ENCODE measurements at regions not wholly inside any gene's neighbourhood (a gene's known extent, or its start where the extent isn't known, plus 50 kb on each side); places are given as distances from the start of the nearest gene placed in this dataset.

GRCh38 chr10:8151086-8151485 lies 96.6 kb downstream of the GATA3 start:
- TF ChIP-seq CTCF (IDR thresholded peaks at IDR 0.05) (no peak), MAZ (IDR thresholded peaks at IDR 0.05; ENCODE audit: borderline replicate concordance, low read depth, low read length) (no peak), POLR2A (IDR thresholded peaks at IDR 0.05; ENCODE audit: low read length) (no peak), JUNB (IDR thresholded peaks at IDR 0.05) (no peak), ZSCAN20 (CRISPR knock-in tag; IDR thresholded peaks at IDR 0.05) (no peak), CBX2 (IDR thresholded peaks at IDR 0.05; ENCODE audit: borderline replicate concordance, low read depth) (no peak), SREBF2 (IDR thresholded peaks at IDR 0.05) (no peak), JUN (IDR thresholded peaks at IDR 0.05) (no peak), HDAC2 (IDR thresholded peaks at IDR 0.05) (no peak), CBX8 (IDR thresholded peaks at IDR 0.05) (no peak)
